Panc1 (cell line): ENCODE measurements at regions not wholly inside any gene's neighbourhood (a gene's known extent, or its start where the extent isn't known, plus 50 kb on each side); places are given as distances from the start of the nearest gene placed in this dataset.
"Not testable (repeated sequence)": the region's sequence is repeated elsewhere in the genome, so short reads cannot be mapped to it uniquely, and the experiment has no call there.

Experiments
- ATAC-seq: fragments of 200-7000 bp; cut with Tn5 transposase; 2 replicates; pipeline ENCODE4 v1.9.1; 2020; ENCODE audit warnings: mild to moderate bottlenecking, moderate library complexity
- BruUV-seq: library from RNA; stranded (reverse); fragments of 400-500 nt; replicated peaks from 2 replicates; lab custom pipeline; 2021; lab: Mats Ljungman, UMichigan
- CTCF ChIA-PET: fragments of 300-600 bp; sonication (Branson Sonifier 250); formaldehyde crosslinking; loops from one replicate; lab custom pipeline; 2022; ENCODE audit warnings: antibody characterized with exemption; lab: Charles Lee
- POLR2A ChIA-PET: fragments of 300-600 bp; sonication (Branson Sonifier 250); formaldehyde crosslinking; loops from one replicate; lab custom pipeline; 2022; ENCODE audit warnings: antibody characterized with exemption; lab: Charles Lee
- DNase-seq: peaks from one replicate; pipeline ENCODE4 v3.0.0-alpha.2; 2010; ENCODE audit warnings: low read depth, low spot score
- H3K27ac ChIP-seq: 2 replicates; pipeline ENCODE4 v1.5.1; 2011; ENCODE audit warnings: mild to moderate bottlenecking, low read length, inconsistent platforms
- H3K27me3 ChIP-seq: fragments of 200-500 bp; sonication (Bioruptor generic); 2 replicates; pipeline ENCODE4 v1.6.0; 2014; ENCODE audit warnings: low read length, inconsistent platforms; ENCODE audit not compliant: control insufficient read depth, insufficient read depth
- H3K36me3 ChIP-seq: fragments of 200-500 bp; sonication (Bioruptor generic); 2 replicates; pipeline ENCODE4 v1.5.1; 2014; ENCODE audit warnings: inconsistent platforms, mild to moderate bottlenecking, low read length, moderate library complexity; ENCODE audit not compliant: control insufficient read depth, insufficient read depth
- H3K4me1 ChIP-seq: 2 replicates; pipeline ENCODE4 v1.5.1; 2011; ENCODE audit warnings: inconsistent platforms, mild to moderate bottlenecking, low read length, moderate library complexity; ENCODE audit not compliant: control insufficient read depth, insufficient read depth
- H3K4me3 ChIP-seq, 2 experiments: 2 replicates each; pipeline ENCODE4 v1.5.1; 2011 to 2012; ENCODE audit warnings: low read depth in 2 of 2, low read length in 2 of 2, mild to moderate bottlenecking in 2 of 2, inconsistent platforms in 1 of 2, moderate library complexity in 1 of 2
- H3K9me3 ChIP-seq: fragments of 200-500 bp; sonication (Bioruptor generic); 2 replicates; pipeline ENCODE4 v1.5.1; 2014; ENCODE audit warnings: low read depth, mild to moderate bottlenecking, inconsistent platforms, low read length, moderate library complexity; ENCODE audit not compliant: control insufficient read depth, insufficient read depth
- CTCF ChIP-seq: fragments of 450-650 bp; IDR thresholded peaks from 2 replicates; pipeline ENCODE4 v1.5.1; 2017; ENCODE audit warnings: mild to moderate bottlenecking
- POLR2AphosphoS5 ChIP-seq: IDR thresholded peaks from 2 replicates; pipeline ENCODE4 v1.6.1; 2012; ENCODE audit warnings: mild to moderate bottlenecking, low read depth, low read length, moderate library complexity
- REST ChIP-seq, 2 experiments: IDR thresholded peaks; 2 replicates each; pipeline ENCODE4 v1.6.1; 2011 to 2012; ENCODE audit warnings: low read depth in 2 of 2, control low read depth in 1 of 2, low read length in 1 of 2, mild to moderate bottlenecking in 1 of 2, moderate library complexity in 1 of 2; ENCODE audit not compliant: insufficient read depth in 1 of 2
- SIN3A ChIP-seq: IDR thresholded peaks from 2 replicates; pipeline ENCODE4 v1.6.1; 2012; ENCODE audit warnings: low read depth, mild to moderate bottlenecking, low read length, moderate library complexity, borderline replicate concordance; ENCODE audit not compliant: insufficient read depth
- TCF7L2 ChIP-seq: IDR thresholded peaks from 2 replicates; pipeline ENCODE4 v1.6.1; 2011; ENCODE audit warnings: mild to moderate bottlenecking, low read depth, low read length, inconsistent platforms
- in situ Hi-C: cut with HindIII; loops from 2 replicates; pipeline ENCODE4 v1.10.0; 2016; ENCODE audit warnings: low sequenced_read_pairs, low pct_unique_long_range_greater_than_20kb
- intact Hi-C: fragments of 100-400 bp; cut with micrococcal nuclease; formaldehyde crosslinking; loops from one replicate; pipeline ENCODE4 v1.10.0; 2022; ENCODE audit not compliant: unreplicated experiment

- ATAC-seq: no peak
- intact Hi-C loops (no loop called here), in situ Hi-C loops (no loop called here)
- Histone ChIP-seq H3K4me3 (no peak overlapping the region), H3K4me1 (no peaks in the 10 kb centered on the region), H3K36me3 (no peaks in the 10 kb centered on the region), H3K27ac (no peak overlapping the region), H3K9me3 (no peaks in the 10 kb centered on the region), H3K27me3 (no peaks in the 10 kb centered on the region)
- ChIA-PET POLR2A (no interaction called here), CTCF (no interaction called here)
- no peak for DNase-seq
- BruUV-seq: no TSS peak
- TF ChIP-seq CTCF (no peak), POLR2AphosphoS5 (no peak), TCF7L2 (no peak), SIN3A (no peak), REST (IDR thresholded peaks at IDR 0.05; ENCODE audit: insufficient read depth in 1 of 2, low read depth in 2 of 2, low read length in 1 of 2) (no peak)
These were observed 74.1 kb downstream of the VIP start for GRCh38 chr6:152824666-152825065.

GRCh38 chr6:152828431-152828830 lies 77.8 kb downstream of the VIP start:
- DNase-seq (no peak), ATAC-seq (no peak)
- Histone ChIP-seq H3K36me3 (no peaks in the 10 kb centered on the region), H3K27ac (no peak overlapping the region), H3K9me3 (no peaks in the 10 kb centered on the region), H3K27me3 (no peaks in the 10 kb centered on the region), H3K4me1 (no peaks in the 10 kb centered on the region), H3K4me3 (no peak overlapping the region)
- POLR2A ChIA-PET: no interaction called here
- in situ Hi-C loops (no loop called here), intact Hi-C loops (no loop called here)
- no TSS peak for BruUV-seq
- CTCF ChIA-PET: no interaction called here
- TF ChIP-seq POLR2AphosphoS5: no peak
- no peak for TF ChIP-seq CTCF
- no peak for TF ChIP-seq REST (IDR thresholded peaks at IDR 0.05; ENCODE audit: insufficient read depth in 1 of 2, low read depth in 2 of 2, low read length in 1 of 2)
- no peak for TF ChIP-seq TCF7L2

GRCh38 chr6:152834366-152834765 lies 83.8 kb downstream of the VIP start:
- H3K4me1 ChIP-seq, H3K27ac ChIP-seq, ATAC-seq, H3K36me3 ChIP-seq, in situ Hi-C loops, CTCF ChIA-PET, DNase-seq, intact Hi-C loops, H3K9me3 ChIP-seq, H3K4me3 ChIP-seq, POLR2A ChIA-PET, BruUV-seq, H3K27me3 ChIP-seq: not testable (repeated sequence)
